ENCODE measurements at regions not wholly inside any gene's neighbourhood (a gene's known extent, or its start where the extent isn't known, plus 50 kb on each side); places are given as distances from the start of the nearest gene placed in this dataset.

DNA sequence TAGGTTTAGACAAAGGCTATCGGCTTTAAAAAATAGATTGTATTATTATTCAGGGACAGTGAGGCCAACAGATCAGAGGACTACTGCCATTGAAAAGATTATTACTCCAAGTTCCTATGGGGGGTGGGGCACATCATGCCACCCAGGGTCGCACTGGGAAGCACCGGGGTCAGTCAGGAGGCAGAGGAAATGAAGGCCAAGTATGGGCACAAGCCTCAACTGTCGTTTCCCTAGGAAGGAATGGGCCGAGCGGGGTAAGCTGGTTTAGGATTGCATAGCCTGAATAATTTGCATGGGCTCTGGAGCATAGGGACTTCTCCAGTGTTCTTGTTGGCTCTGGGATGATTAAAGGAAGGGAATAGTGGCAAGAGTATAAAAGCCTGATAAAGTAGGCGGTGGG lies 205.3 kb downstream of the NOVA1 start:
- Histone ChIP-seq H2AK5ac (ENCODE audit: low read depth, low read length) (no peak overlapping the region), H3K18ac (ENCODE audit: low read depth, low read length) (no peak overlapping the region), H3K9ac (ENCODE audit: low read depth, low read length) (no peak overlapping the region), H4K5ac (ENCODE audit: low read depth, low read length) (no peak overlapping the region), H3K27ac (ENCODE audit: insufficient read depth, low read length) (no peak overlapping the region), H4K91ac (ENCODE audit: insufficient read depth, low read depth, low read length) (no peak overlapping the region), H3K4me1 (ENCODE audit: control insufficient read depth, insufficient read depth, low read length) (no peaks in the 10 kb centered on the region), H3K4me2 (ENCODE audit: low read depth, low read length) (no peak overlapping the region), H4K8ac (ENCODE audit: low read depth in 2 of 2, low read length in 2 of 2) (no peak overlapping the region), H3K23ac (ENCODE audit: low read depth, low read length) (no peak overlapping the region), H2AFZ (replicated peaks; ENCODE audit: low read length, poor library complexity) (no peak overlapping the region), H3K9me1 (ENCODE audit: insufficient read depth, low read length) (no peaks in the 10 kb centered on the region), H3K9me3 (ENCODE audit: control insufficient read depth, insufficient read depth, low read length) (no peaks in the 10 kb centered on the region), H2BK20ac (ENCODE audit: low read depth, low read length) (no peak overlapping the region), H3K56ac (ENCODE audit: extremely low read depth, insufficient read depth, low read length) (no peak overlapping the region), H4K20me1 (ENCODE audit: insufficient read depth, low read length) (no peaks in the 10 kb centered on the region), H3K4me3 (ENCODE audit: insufficient read depth, low read depth, low read length) (no peak overlapping the region), H2BK5ac (ENCODE audit: low read depth, low read length, poor library complexity, severe bottlenecking) (no peak overlapping the region), H2BK15ac (ENCODE audit: low read depth, low read length) (no peak overlapping the region), H3K14ac (replicated peaks; ENCODE audit: low read depth, low read length) (no peak overlapping the region), H3K27me3 (ENCODE audit: control insufficient read depth, insufficient read depth, low read length) (no peaks in the 10 kb centered on the region), H3K79me1 (ENCODE audit: low read depth in 1 of 2, low read length in 2 of 2) (no peaks in the 10 kb centered on the region), H2AK9ac (replicated peaks; ENCODE audit: low read depth, low read length, poor library complexity) (no peak overlapping the region), H2BK120ac (ENCODE audit: low read depth, low read length) (no peak overlapping the region), H3K36me3 (ENCODE audit: control insufficient read depth, insufficient read depth, low read length) (no peaks in the 10 kb centered on the region), H3K4ac (ENCODE audit: low read depth, low read length) (no peak overlapping the region)
- in situ Hi-C loops (cut with MboI; ENCODE audit: low sequenced_read_pairs): no loop called here
- intact Hi-C loops (cut with micrococcal nuclease): loop anchor here (5.0 kb wide), 2 partner anchors 205 to 525 kb away; partner anchors contain the start of gene NOVA1
- dilution Hi-C loops (cut with HindIII; ENCODE audit: low sequenced_read_pairs, unreplicated experiment): no loop called here
- CTCF ChIA-PET: no interaction called here
- WGBS, 2 experiments (ENCODE audit: extremely low coverage in 2 of 2, insufficient read length in 1 of 2): no CpG with 5 or more reads among the region's 7 CpGs
- DNase-seq: no peak
- ATAC-seq (ENCODE audit: low read depth): no peak
- BruUV-seq (replicated peaks): no TSS peak
- TF ChIP-seq, protein P1, sequence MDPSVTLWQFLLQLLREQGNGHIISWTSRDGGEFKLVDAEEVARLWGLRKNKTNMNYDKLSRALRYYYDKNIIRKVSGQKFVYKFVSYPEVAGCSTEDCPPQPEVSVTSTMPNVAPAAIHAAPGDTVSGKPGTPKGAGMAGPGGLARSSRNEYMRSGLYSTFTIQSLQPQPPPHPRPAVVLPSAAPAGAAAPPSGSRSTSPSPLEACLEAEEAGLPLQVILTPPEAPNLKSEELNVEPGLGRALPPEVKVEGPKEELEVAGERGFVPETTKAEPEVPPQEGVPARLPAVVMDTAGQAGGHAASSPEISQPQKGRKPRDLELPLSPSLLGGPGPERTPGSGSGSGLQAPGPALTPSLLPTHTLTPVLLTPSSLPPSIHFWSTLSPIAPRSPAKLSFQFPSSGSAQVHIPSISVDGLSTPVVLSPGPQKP (IDR thresholded peaks at IDR 0.05; ENCODE audit: borderline replicate concordance, low read depth, low read length): no peak
- TF ChIP-seq MXI1 (IDR thresholded peaks at IDR 0.05; ENCODE audit: borderline replicate concordance, low read depth, low read length): no peak
- TF ChIP-seq NFE2L2 (IDR thresholded peaks at IDR 0.05; ENCODE audit: low read depth, low read length): no peak
- no peak for TF ChIP-seq RCOR1 (IDR thresholded peaks at IDR 0.05; ENCODE audit: insufficient replicate concordance, low read length)
- no peak for TF ChIP-seq FOS (IDR thresholded peaks at IDR 0.05; ENCODE audit: low read depth, low read length)
- no peak for TF ChIP-seq MAFK (IDR thresholded peaks at IDR 0.05; ENCODE audit: low read depth, low read length)
- TF ChIP-seq POLR2A (IDR thresholded peaks at IDR 0.05; ENCODE audit: low read depth, low read length): no peak
- no peak for TF ChIP-seq RAD21 (IDR thresholded peaks at IDR 0.05; ENCODE audit: low read length)
- TF ChIP-seq, protein P2, sequence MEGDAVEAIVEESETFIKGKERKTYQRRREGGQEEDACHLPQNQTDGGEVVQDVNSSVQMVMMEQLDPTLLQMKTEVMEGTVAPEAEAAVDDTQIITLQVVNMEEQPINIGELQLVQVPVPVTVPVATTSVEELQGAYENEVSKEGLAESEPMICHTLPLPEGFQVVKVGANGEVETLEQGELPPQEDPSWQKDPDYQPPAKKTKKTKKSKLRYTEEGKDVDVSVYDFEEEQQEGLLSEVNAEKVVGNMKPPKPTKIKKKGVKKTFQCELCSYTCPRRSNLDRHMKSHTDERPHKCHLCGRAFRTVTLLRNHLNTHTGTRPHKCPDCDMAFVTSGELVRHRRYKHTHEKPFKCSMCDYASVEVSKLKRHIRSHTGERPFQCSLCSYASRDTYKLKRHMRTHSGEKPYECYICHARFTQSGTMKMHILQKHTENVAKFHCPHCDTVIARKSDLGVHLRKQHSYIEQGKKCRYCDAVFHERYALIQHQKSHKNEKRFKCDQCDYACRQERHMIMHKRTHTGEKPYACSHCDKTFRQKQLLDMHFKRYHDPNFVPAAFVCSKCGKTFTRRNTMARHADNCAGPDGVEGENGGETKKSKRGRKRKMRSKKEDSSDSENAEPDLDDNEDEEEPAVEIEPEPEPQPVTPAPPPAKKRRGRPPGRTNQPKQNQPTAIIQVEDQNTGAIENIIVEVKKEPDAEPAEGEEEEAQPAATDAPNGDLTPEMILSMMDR (conservative IDR thresholded peaks at IDR 0.05; ENCODE audit: low read depth, low read length): no peak
- TF ChIP-seq CEBPB (IDR thresholded peaks at IDR 0.05; ENCODE audit: low read depth, low read length): no peak
- no peak for TF ChIP-seq USF2 (IDR thresholded peaks at IDR 0.05; ENCODE audit: low read depth, low read length)
- POLR2A ChIA-PET (ENCODE audit: unreplicated experiment): no interaction called here
